Nephron progenitor cell (in vitro differentiated cells): ENCODE measurements at regions not wholly inside any gene's neighbourhood (a gene's known extent, or its start where the extent isn't known, plus 50 kb on each side); places are given as distances from the start of the nearest gene placed in this dataset.

ENCODE experiments used
- DNase-seq: peaks from one replicate; pipeline ENCODE4 v3.0.0; 2021
- H3K27ac Mint-ChIP-seq: 2 replicates; pipeline ENCODE4 v1.8.0; 2021; ENCODE audit warnings: mild to moderate bottlenecking, moderate library complexity, mixed read lengths
- H3K27me3 Mint-ChIP-seq: 2 replicates; pipeline ENCODE4 v1.8.0; 2021; ENCODE audit warnings: mild to moderate bottlenecking, low read depth, mixed read lengths; ENCODE audit not compliant: poor library complexity
- H3K36me3 Mint-ChIP-seq: 2 replicates; pipeline ENCODE4 v1.8.0; 2021; ENCODE audit warnings: low read depth, mixed read lengths
- H3K4me1 Mint-ChIP-seq: 2 replicates; pipeline ENCODE4 v1.8.0; 2021; ENCODE audit warnings: mixed read lengths
- H3K4me3 Mint-ChIP-seq: 2 replicates; pipeline ENCODE4 v1.8.0; 2021; ENCODE audit warnings: mild to moderate bottlenecking, moderate library complexity, mixed read lengths
- H3K9me3 Mint-ChIP-seq: 2 replicates; pipeline ENCODE4 v1.8.0; 2021; ENCODE audit warnings: mild to moderate bottlenecking, moderate library complexity, mixed read lengths
- TF ChIP-seq, protein P1 (sequence below): fragments of 200-600 bp; sonication (generic); IDR thresholded peaks from 2 replicates; pipeline ENCODE4 v1.5.0; 2021; ENCODE audit warnings: antibody characterized with exemption

DNA sequence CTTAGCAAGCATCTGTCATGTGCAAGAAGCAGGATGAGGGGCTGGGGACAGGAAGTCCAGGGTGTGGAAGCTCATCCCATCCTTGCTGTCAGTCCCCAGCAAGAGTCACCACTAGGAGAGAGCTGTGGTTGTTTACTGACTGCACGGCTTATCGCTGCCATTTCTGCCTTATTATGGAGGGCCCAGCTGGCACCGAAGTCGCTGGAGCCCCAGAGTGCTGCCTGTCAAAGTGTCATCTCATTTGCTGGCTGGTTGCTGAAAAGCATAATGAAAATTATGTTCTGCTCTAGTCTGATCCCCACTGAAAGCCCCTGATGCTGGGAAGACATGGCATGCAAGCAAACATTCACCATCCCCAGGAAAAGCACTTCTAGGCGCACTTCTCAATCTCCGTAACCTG, 642.7 kb downstream of the NPHP4 start:
- Mint-ChIP-seq H3K27ac (no peak overlapping the region), H3K36me3 (no peaks in the 10 kb centered on the region), H3K27me3 (peaks cover 4% of the 10 kb centered on the region), H3K4me3 (no peak overlapping the region), H3K4me1 (peaks cover 7% of the 10 kb centered on the region), H3K9me3 (peaks cover 7% of the 10 kb centered on the region)
- TF ChIP-seq, protein P1, sequence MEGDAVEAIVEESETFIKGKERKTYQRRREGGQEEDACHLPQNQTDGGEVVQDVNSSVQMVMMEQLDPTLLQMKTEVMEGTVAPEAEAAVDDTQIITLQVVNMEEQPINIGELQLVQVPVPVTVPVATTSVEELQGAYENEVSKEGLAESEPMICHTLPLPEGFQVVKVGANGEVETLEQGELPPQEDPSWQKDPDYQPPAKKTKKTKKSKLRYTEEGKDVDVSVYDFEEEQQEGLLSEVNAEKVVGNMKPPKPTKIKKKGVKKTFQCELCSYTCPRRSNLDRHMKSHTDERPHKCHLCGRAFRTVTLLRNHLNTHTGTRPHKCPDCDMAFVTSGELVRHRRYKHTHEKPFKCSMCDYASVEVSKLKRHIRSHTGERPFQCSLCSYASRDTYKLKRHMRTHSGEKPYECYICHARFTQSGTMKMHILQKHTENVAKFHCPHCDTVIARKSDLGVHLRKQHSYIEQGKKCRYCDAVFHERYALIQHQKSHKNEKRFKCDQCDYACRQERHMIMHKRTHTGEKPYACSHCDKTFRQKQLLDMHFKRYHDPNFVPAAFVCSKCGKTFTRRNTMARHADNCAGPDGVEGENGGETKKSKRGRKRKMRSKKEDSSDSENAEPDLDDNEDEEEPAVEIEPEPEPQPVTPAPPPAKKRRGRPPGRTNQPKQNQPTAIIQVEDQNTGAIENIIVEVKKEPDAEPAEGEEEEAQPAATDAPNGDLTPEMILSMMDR = no peak
- no peak for DNase-seq

DNA sequence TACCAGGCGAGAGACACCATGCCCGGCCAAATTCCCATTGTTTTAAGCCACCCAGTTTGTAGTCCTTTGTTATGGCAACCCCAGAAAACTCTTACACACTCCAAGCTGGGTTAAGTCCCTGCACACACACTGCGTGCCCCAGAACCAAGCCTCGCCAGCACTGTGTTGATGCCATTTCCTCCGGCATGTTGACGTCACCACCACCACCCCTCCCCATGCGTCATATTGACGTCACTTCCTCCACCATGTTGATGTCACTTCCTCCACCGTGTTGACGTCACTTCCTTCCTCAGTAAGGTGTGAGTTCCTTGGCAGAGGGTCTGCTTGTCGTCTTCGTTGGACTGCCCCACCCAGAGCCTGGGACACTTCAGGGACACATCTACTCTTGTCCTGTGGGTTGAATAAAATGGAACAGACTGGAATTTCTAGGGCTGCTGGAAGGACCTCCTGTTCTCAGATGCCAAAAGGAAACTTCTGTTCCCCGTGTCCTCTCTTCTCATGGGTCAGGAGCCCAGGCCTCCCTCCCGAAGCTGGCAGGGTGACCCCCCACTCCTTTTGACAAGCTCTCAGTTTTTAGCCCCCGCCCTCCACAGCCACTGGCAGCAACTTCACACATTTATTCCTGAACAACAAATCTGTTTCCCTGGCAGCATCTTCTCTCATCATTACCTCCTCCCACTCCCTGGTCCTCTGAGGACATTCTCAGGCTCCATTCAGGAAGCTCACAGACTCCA, 643.3 kb downstream of the NPHP4 start:
- peaks cover 7% of the 10 kb centered on the region for H3K4me1 Mint-ChIP-seq
- no peaks in the 10 kb centered on the region for H3K36me3 Mint-ChIP-seq
- peaks cover 4% of the 10 kb centered on the region for H3K9me3 Mint-ChIP-seq
- peaks cover 4% of the 10 kb centered on the region for H3K27me3 Mint-ChIP-seq
- TF ChIP-seq, protein P1 = no peak
- no peak overlapping the region for H3K4me3 Mint-ChIP-seq
- no peak for DNase-seq
- H3K27ac Mint-ChIP-seq = no peak overlapping the region

DNA sequence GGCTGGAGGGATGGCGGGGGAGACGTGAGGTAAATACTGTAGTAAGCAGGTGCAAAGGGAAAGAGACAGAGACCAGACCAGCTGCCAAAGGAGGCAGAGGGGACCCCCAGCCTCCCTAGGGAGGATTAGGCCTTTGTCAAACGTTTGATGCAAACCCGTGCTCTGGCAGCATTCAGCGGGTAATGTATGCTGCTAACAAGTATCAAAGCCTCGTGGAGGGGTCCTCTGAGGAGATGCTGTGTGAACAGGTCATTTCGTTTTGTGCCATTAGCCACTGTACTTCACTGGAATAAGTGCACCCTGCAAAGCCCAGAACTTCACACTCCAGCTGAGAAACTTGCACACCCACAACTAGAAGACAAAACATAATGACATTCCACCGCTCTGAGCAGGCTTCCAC, 644.5 kb downstream of the NPHP4 start:
- H3K27me3 Mint-ChIP-seq = peaks cover 5% of the 10 kb centered on the region
- H3K36me3 Mint-ChIP-seq = no peaks in the 10 kb centered on the region
- H3K4me3 Mint-ChIP-seq = no peak overlapping the region
- H3K9me3 Mint-ChIP-seq = no peaks in the 10 kb centered on the region
- TF ChIP-seq, protein P1 = no peak
- no peak for DNase-seq
- H3K4me1 Mint-ChIP-seq = peaks cover 7% of the 10 kb centered on the region
- H3K27ac Mint-ChIP-seq = no peak overlapping the region

DNA sequence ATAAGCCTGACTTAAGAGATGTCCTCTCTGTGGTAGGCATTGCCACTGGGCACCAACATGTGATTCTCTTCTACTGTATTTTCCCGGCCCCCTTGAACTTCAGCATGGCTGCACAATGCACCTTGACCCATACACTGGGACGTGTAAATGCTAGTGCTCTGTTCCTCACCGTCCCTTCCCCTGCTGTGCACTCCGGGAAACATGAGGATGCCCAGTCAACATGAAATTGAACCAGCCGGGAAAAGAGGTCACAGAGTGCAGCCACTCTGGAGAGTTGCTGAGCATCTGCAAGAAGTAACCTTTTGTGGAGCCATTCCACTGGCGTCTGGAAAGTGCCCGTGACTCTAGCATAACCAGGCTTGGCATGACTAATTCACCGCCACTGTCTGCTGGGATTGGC, 646.7 kb downstream of the NPHP4 start:
- Mint-ChIP-seq H3K36me3 (no peaks in the 10 kb centered on the region), H3K9me3 (no peaks in the 10 kb centered on the region), H3K27ac (no peak overlapping the region), H3K4me1 (peaks cover 7% of the 10 kb centered on the region), H3K4me3 (no peak overlapping the region), H3K27me3 (peaks cover 12% of the 10 kb centered on the region)
- no peak for DNase-seq
- TF ChIP-seq, protein P1 = no peak

DNA sequence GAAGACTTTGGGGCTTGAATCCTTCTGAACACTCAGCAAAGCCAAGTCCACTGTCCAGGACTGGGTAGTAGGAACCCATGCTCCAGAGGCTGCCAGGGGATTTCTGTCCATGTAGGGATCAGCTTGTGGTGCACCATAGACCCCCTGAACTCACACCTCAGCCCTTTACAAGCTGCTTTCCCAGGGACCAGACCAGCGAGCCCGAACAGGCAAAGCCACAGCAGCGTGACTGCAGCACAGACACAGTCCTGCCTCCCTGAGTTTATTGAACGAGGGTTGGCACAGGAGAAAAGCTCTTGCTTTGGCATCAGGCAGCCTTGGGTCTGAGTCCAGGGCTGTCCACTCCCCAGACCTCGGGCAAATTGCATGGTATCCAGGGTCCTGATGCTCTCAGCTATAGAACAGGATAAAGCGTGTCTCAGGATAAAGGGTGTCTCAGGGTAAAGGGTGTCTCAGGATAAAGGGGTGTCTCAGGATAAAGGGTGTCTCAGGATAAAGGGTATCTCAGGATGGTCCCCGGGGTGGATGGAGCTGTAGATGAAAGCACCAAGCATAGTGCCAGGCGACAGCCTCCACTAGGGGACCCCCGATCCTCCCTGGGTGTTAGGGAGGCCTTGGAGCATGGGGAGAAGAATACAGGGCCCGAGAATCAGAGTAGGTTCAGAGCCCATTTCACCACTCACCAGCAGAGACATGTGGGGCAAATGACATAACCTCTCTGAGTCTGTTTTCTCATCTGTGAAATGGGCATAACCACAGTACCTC, 648.8 kb downstream of the NPHP4 start:
- H3K27ac Mint-ChIP-seq = no peak overlapping the region
- H3K4me3 Mint-ChIP-seq = no peak overlapping the region

More for the DNA sequence above, 648.8 kb downstream of the NPHP4 start:
- Mint-ChIP-seq H3K36me3 (no peaks in the 10 kb centered on the region), H3K9me3 (no peaks in the 10 kb centered on the region), H3K27me3 (peaks cover 11% of the 10 kb centered on the region), H3K4me1 (no peaks in the 10 kb centered on the region)
- TF ChIP-seq, protein P1 = no peak
- peak; percentile 8 for DNase-seq
